ENCODE measurements at regions not wholly inside any gene's neighbourhood (a gene's known extent, or its start where the extent isn't known, plus 50 kb on each side); places are given as distances from the start of the nearest gene placed in this dataset.

DNA sequence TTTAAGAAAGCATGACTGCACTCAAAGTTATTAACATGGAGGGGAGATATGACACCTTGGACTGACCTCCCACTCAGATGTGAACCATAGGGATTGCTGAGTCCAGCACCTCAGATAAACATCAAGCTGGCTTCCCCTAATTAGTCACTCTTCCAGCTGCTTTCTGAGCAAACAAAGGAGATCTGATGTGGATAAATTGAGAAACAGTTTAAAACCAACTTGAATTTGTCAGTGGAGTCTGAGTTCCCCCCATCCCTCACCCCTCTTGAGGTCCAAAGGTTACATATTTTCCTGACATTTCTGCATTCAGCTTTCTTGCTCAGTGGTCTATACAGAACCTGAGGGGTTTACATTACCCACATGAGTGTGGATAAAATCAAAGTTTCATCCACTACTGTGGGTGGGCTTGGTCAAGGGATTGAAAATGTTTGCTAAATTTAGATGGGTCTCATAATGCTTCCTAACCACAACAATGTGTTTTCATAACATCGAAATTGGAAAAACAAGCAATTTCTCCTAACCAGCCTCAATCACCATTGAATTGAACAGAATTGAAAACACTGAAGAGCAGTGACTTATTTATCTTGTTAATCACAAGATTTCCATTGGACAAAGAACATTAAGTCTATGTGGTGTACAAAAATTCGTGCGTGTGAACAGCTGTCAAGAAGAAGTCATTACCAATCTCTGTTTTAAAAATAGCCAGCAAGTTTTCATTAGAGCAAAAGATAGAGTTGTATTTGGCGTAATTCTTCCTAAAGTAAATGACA, 292.3 kb downstream of the METTL15 start:
- H3K9me3 Mint-ChIP-seq (ENCODE audit: insufficient read depth): peaks cover 2% of the 10 kb centered on the region
- ATAC-seq (ENCODE audit: low read depth): no peak
- CTCF ChIA-PET: interaction anchor here (1.6 kb wide), 1 partner anchor 9 kb away, joined by 3 read pairs; no protein-coding TSS in a partner anchor
- H3K27me3 Mint-ChIP-seq: no peaks in the 10 kb centered on the region
- no peaks in the 10 kb centered on the region for H3K9me3 ChIP-seq (ENCODE audit: control extremely low read depth in 1 of 3, control insufficient read depth in 2 of 3, insufficient read depth in 1 of 3, low read length in 2 of 3)
- no peaks in the 10 kb centered on the region for H3K27me3 ChIP-seq (replicated peaks in 1 of 4; ENCODE audit: control extremely low read depth in 1 of 4, control insufficient read depth in 3 of 4, insufficient read depth in 4 of 4, low read length in 3 of 4)
- H3K4me3 Mint-ChIP-seq: no peak overlapping the region
- no peak overlapping the region for H3K27ac ChIP-seq (ENCODE audit: low read length in 2 of 2)
- H3K9ac ChIP-seq (ENCODE audit: low read length): no peak overlapping the region
- WGBS (ENCODE audit: insufficient coverage): 100% methylated on average over 1 of the region's 4 CpGs
- H3K4me2 ChIP-seq (replicated peaks; ENCODE audit: low read depth, low read length, poor library complexity, severe bottlenecking): no peak overlapping the region
- no peak overlapping the region for H3K27ac Mint-ChIP-seq
- no peak for DNase-seq
- H3K4me1 ChIP-seq (ENCODE audit: control insufficient read depth in 2 of 2, insufficient read depth in 2 of 2, low read length in 2 of 2): no peaks in the 10 kb centered on the region
- H3K36me3 ChIP-seq (replicated peaks in 1 of 2; ENCODE audit: control extremely low read depth in 1 of 2, control insufficient read depth in 1 of 2, extremely low read depth in 1 of 2, insufficient read depth in 2 of 2, low read length in 1 of 2): no peaks in the 10 kb centered on the region
- H2AFZ ChIP-seq (ENCODE audit: insufficient read depth, low read depth, low read length, poor library complexity, severe bottlenecking): no peak overlapping the region
- POLR2A ChIA-PET: no interaction called here
- H4K20me1 ChIP-seq (ENCODE audit: control insufficient read depth, insufficient read depth, low read length, poor library complexity, severe bottlenecking): no peaks in the 10 kb centered on the region
- intact Hi-C loops (cut with micrococcal nuclease): no loop called here
- H3K79me2 ChIP-seq (ENCODE audit: control insufficient read depth, insufficient read depth, low read length): no peaks in the 10 kb centered on the region
- H3K4me1 Mint-ChIP-seq: no peaks in the 10 kb centered on the region
- TF ChIP-seq, protein P1, sequence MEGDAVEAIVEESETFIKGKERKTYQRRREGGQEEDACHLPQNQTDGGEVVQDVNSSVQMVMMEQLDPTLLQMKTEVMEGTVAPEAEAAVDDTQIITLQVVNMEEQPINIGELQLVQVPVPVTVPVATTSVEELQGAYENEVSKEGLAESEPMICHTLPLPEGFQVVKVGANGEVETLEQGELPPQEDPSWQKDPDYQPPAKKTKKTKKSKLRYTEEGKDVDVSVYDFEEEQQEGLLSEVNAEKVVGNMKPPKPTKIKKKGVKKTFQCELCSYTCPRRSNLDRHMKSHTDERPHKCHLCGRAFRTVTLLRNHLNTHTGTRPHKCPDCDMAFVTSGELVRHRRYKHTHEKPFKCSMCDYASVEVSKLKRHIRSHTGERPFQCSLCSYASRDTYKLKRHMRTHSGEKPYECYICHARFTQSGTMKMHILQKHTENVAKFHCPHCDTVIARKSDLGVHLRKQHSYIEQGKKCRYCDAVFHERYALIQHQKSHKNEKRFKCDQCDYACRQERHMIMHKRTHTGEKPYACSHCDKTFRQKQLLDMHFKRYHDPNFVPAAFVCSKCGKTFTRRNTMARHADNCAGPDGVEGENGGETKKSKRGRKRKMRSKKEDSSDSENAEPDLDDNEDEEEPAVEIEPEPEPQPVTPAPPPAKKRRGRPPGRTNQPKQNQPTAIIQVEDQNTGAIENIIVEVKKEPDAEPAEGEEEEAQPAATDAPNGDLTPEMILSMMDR (IDR thresholded peaks at IDR 0.05): no peak
- TF ChIP-seq EZH2 (IDR thresholded peaks at IDR 0.05; ENCODE audit: borderline replicate concordance, insufficient read depth, low read depth, low read length, poor library complexity, severe bottlenecking): no peak
- no peak overlapping the region for H3K4me3 ChIP-seq (ENCODE audit: control extremely low read depth in 1 of 5, extremely low read depth in 1 of 5, insufficient read depth in 1 of 5, low read depth in 2 of 5, low read length in 4 of 5)

DNA sequence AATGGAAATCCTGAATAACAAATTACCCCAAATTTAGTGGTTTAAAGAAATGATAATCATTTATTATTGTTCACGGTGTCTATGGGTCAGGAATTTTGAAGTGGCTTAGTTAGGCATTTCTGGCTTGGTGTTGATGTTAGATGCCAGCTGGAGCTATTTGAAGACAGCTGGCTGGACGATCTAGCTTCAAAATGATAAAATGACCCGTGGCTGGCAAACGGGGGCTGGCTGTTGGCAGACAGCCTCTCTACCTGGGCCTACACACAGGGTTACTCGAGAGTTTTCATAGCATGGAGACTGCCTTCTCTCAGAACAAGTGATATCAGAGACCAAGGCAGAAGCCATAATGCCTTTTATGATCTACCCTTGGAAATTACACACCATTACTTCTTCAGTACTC, 285.2 kb downstream of the METTL15 start:
- TF ChIP-seq EZH2 (IDR thresholded peaks at IDR 0.05; ENCODE audit: borderline replicate concordance, insufficient read depth, low read depth, low read length, poor library complexity, severe bottlenecking): no peak
- TF ChIP-seq, protein P1 (IDR thresholded peaks at IDR 0.05): no peak

More for the DNA sequence above, 285.2 kb downstream of the METTL15 start:
- Histone ChIP-seq H3K4me1 (ENCODE audit: control insufficient read depth in 2 of 2, insufficient read depth in 2 of 2, low read length in 2 of 2) (no peaks in the 10 kb centered on the region), H3K79me2 (ENCODE audit: control insufficient read depth, insufficient read depth, low read length) (no peaks in the 10 kb centered on the region), H3K27ac (ENCODE audit: low read length in 2 of 2) (no peak overlapping the region), H3K27me3 (replicated peaks in 1 of 4; ENCODE audit: control extremely low read depth in 1 of 4, control insufficient read depth in 3 of 4, insufficient read depth in 4 of 4, low read length in 3 of 4) (no peaks in the 10 kb centered on the region), H3K4me2 (replicated peaks; ENCODE audit: low read depth, low read length, poor library complexity, severe bottlenecking) (no peak overlapping the region), H3K4me3 (ENCODE audit: control extremely low read depth in 1 of 5, extremely low read depth in 1 of 5, insufficient read depth in 1 of 5, low read depth in 2 of 5, low read length in 4 of 5) (no peak overlapping the region), H3K9me3 (ENCODE audit: control extremely low read depth in 1 of 3, control insufficient read depth in 2 of 3, insufficient read depth in 1 of 3, low read length in 2 of 3) (no peaks in the 10 kb centered on the region), H4K20me1 (ENCODE audit: control insufficient read depth, insufficient read depth, low read length, poor library complexity, severe bottlenecking) (no peaks in the 10 kb centered on the region), H3K36me3 (replicated peaks in 1 of 2; ENCODE audit: control extremely low read depth in 1 of 2, control insufficient read depth in 1 of 2, extremely low read depth in 1 of 2, insufficient read depth in 2 of 2, low read length in 1 of 2) (no peaks in the 10 kb centered on the region), H3K9ac (ENCODE audit: low read length) (no peak overlapping the region), H2AFZ (ENCODE audit: insufficient read depth, low read depth, low read length, poor library complexity, severe bottlenecking) (no peak overlapping the region)
- Mint-ChIP-seq H3K9me3 (ENCODE audit: insufficient read depth) (peaks cover 2% of the 10 kb centered on the region), H3K27ac (no peak overlapping the region), H3K4me3 (no peak overlapping the region), H3K4me1 (no peaks in the 10 kb centered on the region), H3K27me3 (no peaks in the 10 kb centered on the region)
- WGBS (ENCODE audit: insufficient coverage): 93% methylated on average over 4 of the region's 5 CpGs
- intact Hi-C loops (cut with micrococcal nuclease): no loop called here
- ATAC-seq (ENCODE audit: low read depth) (no peak), DNase-seq (no peak)
- ChIA-PET POLR2A (no interaction called here), CTCF (no interaction called here)

Measured in B cell (primary cell).